HS-5 (cell line): ENCODE measurements at regions not wholly inside any gene's neighbourhood (a gene's known extent, or its start where the extent isn't known, plus 50 kb on each side); places are given as distances from the start of the nearest gene placed in this dataset.

Experiments
- DNase-seq: peaks from one replicate; pipeline ENCODE4 v3.0.0-alpha.2; 2012; ENCODE audit warnings: low read depth

DNA sequence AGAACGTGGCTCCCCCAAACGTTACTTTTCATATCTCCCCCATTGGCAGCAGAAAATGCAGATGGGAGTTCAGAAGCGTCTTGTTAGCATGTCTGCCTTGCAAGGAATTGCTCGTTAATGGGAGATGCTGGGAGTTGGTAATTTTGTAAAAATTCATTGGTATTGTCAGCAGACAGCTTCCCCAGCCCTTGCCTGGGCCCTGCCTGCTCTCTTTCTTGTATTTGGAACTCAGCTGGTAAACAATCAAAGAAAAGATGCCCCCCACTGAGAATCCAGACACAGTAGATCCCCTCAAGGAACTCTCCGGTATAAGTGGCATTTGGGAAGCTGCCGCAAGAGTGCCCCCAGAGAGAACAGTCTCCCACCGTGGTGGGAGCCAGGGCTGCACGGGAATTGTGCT, 94.4 kb upstream of the IGSF21 start:
- DNase-seq: no peak

DNA sequence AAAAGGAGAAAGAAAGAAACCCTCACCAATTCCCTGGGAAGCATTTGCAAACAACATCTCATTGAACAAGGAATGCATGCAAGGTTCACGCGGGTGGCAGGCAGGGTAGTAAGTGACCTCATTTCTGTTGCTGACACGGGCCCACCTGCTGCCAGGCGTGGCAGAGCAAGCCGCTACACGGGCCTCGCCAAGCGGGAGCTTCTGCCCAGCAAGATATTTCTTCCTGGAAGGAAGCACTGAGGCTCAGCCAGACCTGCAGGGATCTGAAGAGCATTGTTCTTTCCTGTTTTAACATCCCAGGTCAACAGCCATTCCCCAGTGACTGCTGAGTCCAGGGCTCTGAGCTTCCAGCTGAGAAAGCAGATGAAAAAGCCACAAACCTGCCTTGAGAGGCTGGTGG, 91.9 kb upstream of the IGSF21 start:
- DNase-seq: no peak

DNA sequence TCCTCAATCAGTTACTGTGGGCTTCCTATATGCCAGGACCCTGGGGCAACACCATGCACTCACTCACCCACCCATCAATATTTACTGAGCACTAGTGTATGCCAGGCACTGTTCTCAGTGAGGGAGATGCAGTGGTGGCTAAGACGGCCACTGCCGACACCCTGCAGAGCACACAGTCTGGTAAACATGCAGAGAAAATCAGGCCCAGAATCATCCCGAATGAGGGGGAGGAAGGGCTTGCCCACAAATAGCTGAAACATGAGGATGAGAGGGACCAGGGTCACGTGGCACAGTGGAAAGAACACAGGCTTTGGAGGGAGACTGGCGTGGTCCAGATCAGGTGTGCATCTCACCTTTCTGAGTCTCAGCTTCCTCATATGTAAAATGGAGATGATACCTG, 89.2 kb upstream of the IGSF21 start:
- no peak for DNase-seq

- DNase-seq: no peak
Observed at GRCh38 chr1:18020021-18020817, 87.4 kb upstream of the IGSF21 start.

- DNase-seq: no peak
Observed at GRCh38 chr1:18021242-18021641, 86.4 kb upstream of the IGSF21 start.

- no peak for DNase-seq
Observed at GRCh38 chr1:18032172-18032859, 75.3 kb upstream of the IGSF21 start.

- DNase-seq: no peak
Observed at GRCh38 chr1:18035145-18035544, 72.5 kb upstream of the IGSF21 start.

DNA sequence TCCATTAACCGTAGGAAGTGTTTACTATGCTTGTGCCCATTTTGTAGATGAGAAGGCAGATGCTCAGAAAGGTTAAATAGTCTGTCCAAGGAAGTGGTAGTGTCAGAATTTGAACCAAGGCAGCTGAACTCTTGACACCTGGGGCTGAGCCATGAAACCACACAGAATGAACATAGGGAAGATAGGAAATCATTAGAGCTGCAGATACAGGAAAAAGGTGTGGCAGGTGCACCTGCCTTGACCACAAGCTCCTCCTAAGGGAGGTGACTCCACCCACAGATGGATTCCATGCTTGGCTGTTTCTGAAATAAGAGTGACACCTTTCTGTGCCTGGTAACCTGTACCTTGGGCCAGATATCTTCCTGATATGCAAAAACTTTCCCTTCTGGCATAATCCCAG, 69.9 kb upstream of the IGSF21 start:
- DNase-seq: no peak

- no peak for DNase-seq
Observed at GRCh38 chr1:18038051-18038450, 69.5 kb upstream of the IGSF21 start.

DNA sequence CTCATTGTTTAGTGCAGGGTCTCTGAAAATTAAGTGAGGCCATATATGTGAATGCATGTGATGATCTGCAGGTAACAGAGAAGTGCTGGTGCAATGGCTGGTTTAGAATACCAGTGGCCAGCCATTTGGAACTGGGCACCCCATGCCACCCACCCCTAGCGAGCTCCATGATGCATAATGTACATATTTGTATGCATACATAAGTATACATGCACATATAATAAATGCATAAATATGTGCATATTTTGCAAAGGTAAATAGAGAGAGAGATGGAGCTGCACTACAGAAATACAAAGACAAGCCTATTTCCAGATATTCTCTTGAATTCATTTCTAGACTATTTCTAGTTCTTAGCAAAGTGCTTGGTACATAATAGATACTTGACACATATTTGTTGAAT, 68.5 kb upstream of the IGSF21 start:
- DNase-seq: no peak

GRCh38 chr1:18041102-18041501, 66.5 kb upstream of the IGSF21 start:
- no peak for DNase-seq

- DNase-seq: no peak
Observed at GRCh38 chr1:18041685-18042355, 65.8 kb upstream of the IGSF21 start.

DNA sequence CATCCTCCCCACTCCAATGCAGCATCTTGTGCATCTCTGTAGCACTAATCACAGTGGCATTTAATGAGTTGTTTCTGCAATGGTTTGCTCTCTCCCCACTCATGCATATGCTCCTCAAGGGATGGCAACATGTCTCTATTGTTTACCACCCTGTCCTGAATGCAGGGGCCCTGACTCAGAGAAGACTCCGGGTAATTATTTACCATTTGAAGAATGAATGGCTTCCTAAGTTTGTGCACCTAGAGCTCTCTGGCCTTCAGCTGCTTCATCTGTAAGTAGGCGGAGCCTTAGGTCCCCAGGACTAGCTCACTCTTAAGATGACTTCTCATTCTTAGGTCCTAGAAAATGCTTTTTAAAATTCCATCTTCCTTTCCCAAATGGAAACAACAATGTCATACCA, 63.7 kb upstream of the IGSF21 start:
- no peak for DNase-seq

- DNase-seq: no peak
Observed at GRCh38 chr1:18045203-18045602, 62.4 kb upstream of the IGSF21 start.

DNA sequence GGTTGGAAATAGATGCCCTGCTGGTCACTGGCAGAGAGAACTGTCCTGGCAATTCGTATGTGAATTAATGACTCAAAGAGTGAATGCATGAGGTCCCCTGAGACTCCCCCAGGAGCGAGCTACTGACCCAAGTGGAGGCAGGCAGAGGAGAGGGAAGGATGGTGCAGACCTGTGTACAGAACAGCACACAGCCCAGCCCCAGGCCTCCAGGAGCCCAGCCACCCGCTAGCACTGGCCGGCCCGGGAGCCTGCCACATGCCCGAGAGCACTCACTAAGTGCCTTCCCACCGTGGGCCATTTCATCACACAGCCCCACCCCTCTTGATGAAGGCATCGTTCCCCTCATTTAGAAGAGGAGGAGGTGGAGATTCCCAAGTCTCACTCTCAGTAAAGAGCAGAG, 62.0 kb upstream of the IGSF21 start:
- DNase-seq: no peak

DNA sequence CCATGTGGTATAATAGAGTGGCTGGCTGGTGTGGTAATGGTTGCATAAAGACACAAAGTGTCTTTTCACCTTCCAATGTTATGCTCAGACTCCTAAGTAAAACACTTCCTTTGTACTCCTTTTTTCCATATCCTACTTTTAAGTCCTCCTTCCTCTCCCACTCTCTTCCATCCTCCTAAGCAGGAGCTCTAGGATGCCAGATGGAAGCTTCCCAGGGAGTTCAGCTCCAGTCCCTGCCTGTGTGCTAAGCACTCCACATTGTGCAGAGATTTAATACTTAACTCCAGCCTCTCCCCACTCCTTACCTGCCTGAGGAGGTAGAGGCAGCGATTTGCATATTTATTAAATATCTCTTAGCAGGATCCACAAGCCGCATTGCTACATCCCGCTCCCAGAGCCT, 60.5 kb upstream of the IGSF21 start:
- no peak for DNase-seq

GRCh38 chr1:18049228-18049627, 58.4 kb upstream of the IGSF21 start:
- no peak for DNase-seq

DNA sequence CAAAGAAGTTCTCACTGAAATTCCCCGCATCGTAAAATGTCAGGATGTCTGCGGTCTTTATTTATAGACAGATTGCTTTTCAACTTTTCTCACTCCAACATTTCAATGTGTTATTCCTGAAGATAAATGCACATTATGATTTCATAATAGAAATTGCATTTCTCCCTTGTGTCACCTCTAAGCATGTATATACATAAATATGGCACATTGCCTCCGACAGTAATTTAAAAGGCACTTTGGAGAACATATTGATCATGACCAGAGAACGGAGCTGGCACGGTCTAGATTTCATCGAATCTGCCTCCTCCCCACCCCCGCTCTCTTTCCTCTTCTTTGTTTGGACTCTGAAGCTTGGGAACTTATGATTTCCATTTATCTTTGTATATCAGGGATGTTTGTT, 54.9 kb upstream of the IGSF21 start:
- no peak for DNase-seq

- DNase-seq: no peak
Observed at GRCh38 chr1:18055156-18055555, 52.4 kb upstream of the IGSF21 start.

DNA sequence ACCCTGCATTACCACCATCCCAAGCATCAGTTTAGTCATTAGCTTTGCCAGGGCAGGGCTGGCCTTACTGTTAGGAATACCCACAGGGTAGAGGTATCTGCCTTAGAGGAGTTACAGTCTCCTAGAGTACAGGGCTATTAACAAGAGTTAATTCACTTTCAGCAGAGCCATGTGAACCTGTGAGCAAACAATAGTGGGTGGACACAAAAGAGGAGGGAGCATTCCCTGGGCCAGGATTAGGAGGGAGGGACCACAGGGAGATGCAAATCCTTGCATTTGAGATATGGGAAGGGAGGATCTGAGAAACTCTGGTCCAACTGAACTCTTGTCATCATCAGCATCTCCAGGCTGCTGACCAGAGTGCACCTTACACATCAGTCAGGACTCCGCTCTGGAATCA, 51.1 kb upstream of the IGSF21 start:
- no peak for DNase-seq

GRCh38 chr1:18057623-18058022, 50.0 kb upstream of the IGSF21 start:
- no peak for DNase-seq
